ENCODE measurements at regions not wholly inside any gene's neighbourhood (a gene's known extent, or its start where the extent isn't known, plus 50 kb on each side); places are given as distances from the start of the nearest gene placed in this dataset.
A peak's percentile ranks its signal among the peaks of the same experiment; 100 is the strongest.
"Not testable (repeated sequence)": the region's sequence is repeated elsewhere in the genome, so short reads cannot be mapped to it uniquely, and the experiment has no call there.

- TF ChIP-seq CTCF (IDR thresholded peaks at IDR 0.05; ENCODE audit: control insufficient read depth, extremely low read depth, insufficient read depth): no peak
- no peak for DNase-seq (ENCODE audit: low read depth)
Measured at GRCh38 chr12:73815072-73815645, 722.5 kb upstream of the ATXN7L3B start.

GRCh38 chr12:73817161-73817560, 720.5 kb upstream of the ATXN7L3B start:
- no peak for DNase-seq (ENCODE audit: low read depth)
- no peak for TF ChIP-seq CTCF (IDR thresholded peaks at IDR 0.05; ENCODE audit: control insufficient read depth, extremely low read depth, insufficient read depth)
- H3K4me3 ChIP-seq (ENCODE audit: low read depth, low read length): no peak overlapping the region

More at GRCh38 chr12:73815072-73815645, 722.5 kb upstream of the ATXN7L3B start:
- H3K4me3 ChIP-seq (ENCODE audit: low read depth, low read length): no peak overlapping the region

GRCh38 chr12:73833746-73834145, 703.9 kb upstream of the ATXN7L3B start:
- no peak overlapping the region for H3K4me3 ChIP-seq (ENCODE audit: low read depth, low read length)
- DNase-seq (ENCODE audit: low read depth): no peak
- TF ChIP-seq CTCF (IDR thresholded peaks at IDR 0.05; ENCODE audit: control insufficient read depth, extremely low read depth, insufficient read depth): no peak

- no peak overlapping the region for H3K4me3 ChIP-seq (ENCODE audit: low read depth, low read length)
- no peak for DNase-seq (ENCODE audit: low read depth)
- TF ChIP-seq CTCF (IDR thresholded peaks at IDR 0.05; ENCODE audit: control insufficient read depth, extremely low read depth, insufficient read depth): no peak
Measured at GRCh38 chr12:73841963-73842362, 695.7 kb upstream of the ATXN7L3B start.

- DNase-seq (ENCODE audit: low read depth): no peak
- no peak for TF ChIP-seq CTCF (IDR thresholded peaks at IDR 0.05; ENCODE audit: control insufficient read depth, extremely low read depth, insufficient read depth)
- no peak overlapping the region for H3K4me3 ChIP-seq (ENCODE audit: low read depth, low read length)
Measured at GRCh38 chr12:73863546-73863945, 674.1 kb upstream of the ATXN7L3B start.

- no peak overlapping the region for H3K4me3 ChIP-seq (ENCODE audit: low read depth, low read length)
- DNase-seq (ENCODE audit: low read depth): peak; percentile 8
- TF ChIP-seq CTCF (IDR thresholded peaks at IDR 0.05; ENCODE audit: control insufficient read depth, extremely low read depth, insufficient read depth): no peak
Measured at GRCh38 chr12:73867147-73867546, 670.5 kb upstream of the ATXN7L3B start.

- DNase-seq (ENCODE audit: low read depth); H3K4me3 ChIP-seq (ENCODE audit: low read depth, low read length): not testable (repeated sequence)
Measured at GRCh38 chr12:73877291-73877690, 660.3 kb upstream of the ATXN7L3B start.

All from LNCaP clone FGC (cell line).